Keratinocyte (primary cell): ENCODE measurements at regions not wholly inside any gene's neighbourhood (a gene's known extent, or its start where the extent isn't known, plus 50 kb on each side); places are given as distances from the start of the nearest gene placed in this dataset.

Experiments used
- DNase-seq: peaks from one replicate; pipeline ENCODE4 v3.0.0-alpha.2; 2011; ENCODE audit warnings: low read depth, missing footprints, low spot score
- FAIRE-seq: peaks from 2 replicates; lab custom pipeline; 2011; peaks lifted over from hg19 to GRCh38; lab: Jason Lieb, UNC
- H2AFZ ChIP-seq: 2 replicates; pipeline ENCODE4 v1.6.0; 2012; ENCODE audit warnings: low read length, control low read depth, inconsistent platforms; ENCODE audit not compliant: control insufficient read depth
- H3K27ac ChIP-seq: 2 replicates; pipeline ENCODE4 v1.5.1; 2011; ENCODE audit warnings: low read length; ENCODE audit not compliant: control insufficient read depth, insufficient read depth
- H3K27me3 ChIP-seq: 3 replicates; pipeline ENCODE4 v1.6.0; 2011; ENCODE audit warnings: low read length; ENCODE audit not compliant: control insufficient read depth, insufficient read depth; ENCODE audit errors: extremely low read depth
- H3K36me3 ChIP-seq, 2 experiments: 2 replicates in 1 of 2; 3 replicates in 1 of 2; pipeline ENCODE4 v1.5.1; 2011; ENCODE audit warnings: low read length in 2 of 2, mild to moderate bottlenecking in 1 of 2; ENCODE audit not compliant: control insufficient read depth in 2 of 2, insufficient read depth in 2 of 2; ENCODE audit errors: extremely low read depth in 1 of 2
- H3K4me1 ChIP-seq: 3 replicates; pipeline ENCODE4 v1.5.1; 2011; ENCODE audit warnings: low read length; ENCODE audit not compliant: control insufficient read depth, insufficient read depth; ENCODE audit errors: extremely low read depth
- H3K4me2 ChIP-seq: 3 replicates; pipeline ENCODE4 v1.6.0; 2011; ENCODE audit warnings: low read depth, low read length; ENCODE audit not compliant: control insufficient read depth, insufficient read depth; ENCODE audit errors: extremely low read depth
- H3K4me3 ChIP-seq, 3 experiments: fragments of 200-600 bp in 1 of 3; sonication (generic) in 1 of 3; 2 replicates in 2 of 3; 3 replicates in 1 of 3; pipeline ENCODE4 v1.5.1; 2011 to 2016; ENCODE audit warnings: low read length in 3 of 3, mild to moderate bottlenecking in 3 of 3, control low read depth in 2 of 3, inconsistent platforms in 1 of 3, low read depth in 1 of 3, mixed read lengths in 1 of 3, mixed run types in 1 of 3, moderate library complexity in 1 of 3; ENCODE audit not compliant: control insufficient read depth in 2 of 3, insufficient read depth in 2 of 3; ENCODE audit errors: extremely low read depth in 1 of 3
- H3K79me2 ChIP-seq: 2 replicates; pipeline ENCODE4 v1.6.0; 2012; ENCODE audit warnings: low read length; ENCODE audit not compliant: control insufficient read depth, insufficient read depth
- H3K9ac ChIP-seq: 3 replicates; pipeline ENCODE4 v1.6.0; 2011; ENCODE audit warnings: low read length; ENCODE audit not compliant: control insufficient read depth, insufficient read depth; ENCODE audit errors: extremely low read depth
- H3K9me1 ChIP-seq: 3 replicates; pipeline ENCODE4 v1.6.0; 2011; ENCODE audit warnings: low read length; ENCODE audit not compliant: control insufficient read depth, insufficient read depth; ENCODE audit errors: extremely low read depth
- H3K9me3 ChIP-seq: 2 replicates; pipeline ENCODE4 v1.5.1; 2012; ENCODE audit warnings: low read depth, low read length; ENCODE audit not compliant: control insufficient read depth
- H4K20me1 ChIP-seq: 3 replicates; pipeline ENCODE4 v1.6.0; 2011; ENCODE audit warnings: low read length; ENCODE audit not compliant: control insufficient read depth, insufficient read depth; ENCODE audit errors: extremely low read depth
- EZH2 ChIP-seq: IDR thresholded peaks from one replicate; pipeline ENCODE4 v1.6.1; 2012; ENCODE audit warnings: inconsistent platforms, mild to moderate bottlenecking, low read length, moderate library complexity
- dilution Hi-C: fragments of 300-500 bp; cut with MboI; formaldehyde crosslinking; loops from one replicate; pipeline ENCODE4 v1.7.0; 2020; ENCODE audit warnings: low sequenced_read_pairs; ENCODE audit not compliant: extremely low pct_ligation_motif_present
- TF ChIP-seq, protein P1 (sequence below), 3 experiments: IDR thresholded peaks in 1 of 3; conservative IDR thresholded peaks in 1 of 3; optimal IDR thresholded peaks in 1 of 3; 2 replicates in 2 of 3; 3 replicates in 1 of 3; pipeline versions ENCODE3 to v1.5.1; 2011; ENCODE audit warnings: low read length in 3 of 3, mild to moderate bottlenecking in 3 of 3, moderate library complexity in 2 of 3, control low read depth in 1 of 3, inconsistent platforms in 1 of 3; ENCODE audit not compliant: insufficient read depth in 2 of 3; ENCODE audit errors: extremely low read depth in 1 of 3

DNA sequence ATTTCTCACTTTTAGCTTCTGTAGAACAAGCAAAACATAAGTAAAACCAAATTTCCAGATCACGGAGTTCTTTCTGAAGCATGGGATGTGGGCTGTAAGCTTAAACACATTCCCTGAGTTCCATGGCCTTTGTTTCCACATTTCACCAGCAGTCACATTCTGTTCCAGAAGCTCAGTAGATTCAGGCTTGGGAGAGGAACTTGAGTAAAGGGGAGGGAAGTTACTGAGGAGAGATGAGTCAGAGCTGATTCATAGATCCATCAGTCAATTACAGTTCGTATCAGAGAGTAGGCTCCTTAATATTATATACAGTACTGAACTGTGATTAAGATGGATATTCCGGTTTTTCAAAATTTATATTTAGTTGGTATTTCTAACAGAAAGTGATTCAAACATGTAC is 614.3 kb downstream of the NCAM2 start:
- dilution Hi-C loops = no loop called here
- Histone ChIP-seq H3K9me1 (no peaks in the 10 kb centered on the region), H3K79me2 (no peaks in the 10 kb centered on the region), H3K27me3 (no peaks in the 10 kb centered on the region), H4K20me1 (no peaks in the 10 kb centered on the region), H3K36me3 (no peaks in the 10 kb centered on the region), H3K4me1 (no peaks in the 10 kb centered on the region), H3K4me3 (no peak overlapping the region), H3K27ac (no peak overlapping the region), H3K9me3 (no peaks in the 10 kb centered on the region), H2AFZ (no peak overlapping the region), H3K9ac (no peak overlapping the region), H3K4me2 (no peak overlapping the region)
- no peak for TF ChIP-seq EZH2
- TF ChIP-seq, protein P1, sequence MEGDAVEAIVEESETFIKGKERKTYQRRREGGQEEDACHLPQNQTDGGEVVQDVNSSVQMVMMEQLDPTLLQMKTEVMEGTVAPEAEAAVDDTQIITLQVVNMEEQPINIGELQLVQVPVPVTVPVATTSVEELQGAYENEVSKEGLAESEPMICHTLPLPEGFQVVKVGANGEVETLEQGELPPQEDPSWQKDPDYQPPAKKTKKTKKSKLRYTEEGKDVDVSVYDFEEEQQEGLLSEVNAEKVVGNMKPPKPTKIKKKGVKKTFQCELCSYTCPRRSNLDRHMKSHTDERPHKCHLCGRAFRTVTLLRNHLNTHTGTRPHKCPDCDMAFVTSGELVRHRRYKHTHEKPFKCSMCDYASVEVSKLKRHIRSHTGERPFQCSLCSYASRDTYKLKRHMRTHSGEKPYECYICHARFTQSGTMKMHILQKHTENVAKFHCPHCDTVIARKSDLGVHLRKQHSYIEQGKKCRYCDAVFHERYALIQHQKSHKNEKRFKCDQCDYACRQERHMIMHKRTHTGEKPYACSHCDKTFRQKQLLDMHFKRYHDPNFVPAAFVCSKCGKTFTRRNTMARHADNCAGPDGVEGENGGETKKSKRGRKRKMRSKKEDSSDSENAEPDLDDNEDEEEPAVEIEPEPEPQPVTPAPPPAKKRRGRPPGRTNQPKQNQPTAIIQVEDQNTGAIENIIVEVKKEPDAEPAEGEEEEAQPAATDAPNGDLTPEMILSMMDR (optimal IDR thresholded peaks at IDR 0.05 in 1 of 3, IDR thresholded peaks at IDR 0.05 in 1 of 3, conservative IDR thresholded peaks at IDR 0.05 in 1 of 3; ENCODE audit: extremely low read depth in 1 of 3, insufficient read depth in 2 of 3, low read length in 3 of 3) = no peak
- no peak for FAIRE-seq
- no peak for DNase-seq

DNA sequence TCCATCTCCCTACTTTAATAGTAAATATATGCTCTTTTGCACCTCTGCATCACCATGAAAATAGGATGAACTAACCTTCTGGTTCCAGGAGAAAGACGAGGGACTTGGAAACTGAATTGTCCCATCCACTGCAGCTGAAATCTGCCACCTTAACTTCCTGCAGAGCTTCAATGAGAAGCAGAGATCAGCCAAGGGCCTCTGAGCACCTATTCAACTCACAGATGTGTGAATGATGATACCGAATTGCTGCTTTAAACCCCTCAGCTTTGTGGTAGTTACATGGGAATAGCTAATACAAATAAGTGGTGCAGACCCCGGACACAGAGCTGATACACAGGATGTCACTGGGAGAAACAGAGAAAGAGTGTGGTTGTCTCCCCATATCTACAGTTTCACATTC is 616.8 kb downstream of the NCAM2 start:
- Histone ChIP-seq H3K9me1 (no peaks in the 10 kb centered on the region), H3K27me3 (no peaks in the 10 kb centered on the region), H3K79me2 (no peaks in the 10 kb centered on the region), H3K9me3 (no peaks in the 10 kb centered on the region), H3K9ac (no peak overlapping the region), H3K27ac (no peak overlapping the region), H3K4me3 (no peak overlapping the region), H3K4me1 (no peaks in the 10 kb centered on the region), H4K20me1 (no peaks in the 10 kb centered on the region), H3K4me2 (no peak overlapping the region), H3K36me3 (no peaks in the 10 kb centered on the region), H2AFZ (no peak overlapping the region)
- no peak for TF ChIP-seq EZH2
- TF ChIP-seq, protein P1 (optimal IDR thresholded peaks at IDR 0.05 in 1 of 3, IDR thresholded peaks at IDR 0.05 in 1 of 3, conservative IDR thresholded peaks at IDR 0.05 in 1 of 3; ENCODE audit: extremely low read depth in 1 of 3, insufficient read depth in 2 of 3, low read length in 3 of 3) = no peak
- FAIRE-seq = no peak
- DNase-seq = no peak
- dilution Hi-C loops = no loop called here
